HG02759 (cell line): ENCODE measurements at regions not wholly inside any gene's neighbourhood (a gene's known extent, or its start where the extent isn't known, plus 50 kb on each side); places are given as distances from the start of the nearest gene placed in this dataset.

Experiments used
- ATAC-seq: cut with Tn5 transposase; IDR thresholded peaks from one replicate; pipeline ENCODE4 v1.9.1; 2021; ENCODE audit warnings: mild to moderate bottlenecking, moderate library complexity; ENCODE audit not compliant: unreplicated experiment

- ATAC-seq, result no peak
Observed at GRCh38 chr9:108656566-108656965, 199.2 kb downstream of the ACTL7B start.

- ATAC-seq, result no peak
Observed at GRCh38 chr9:108655818-108656217, 200.0 kb downstream of the ACTL7B start.

GRCh38 chr9:108654566-108654965 is 201.2 kb downstream of the ACTL7B start:
- ATAC-seq, result no peak

GRCh38 chr9:108652851-108653250 is 202.9 kb downstream of the ACTL7B start:
- no peak for ATAC-seq

- no peak for ATAC-seq
Observed at GRCh38 chr9:108650826-108651225, 205.0 kb downstream of the ACTL7B start.

GRCh38 chr9:108645520-108645919 is 210.3 kb downstream of the ACTL7B start:
- ATAC-seq, result no peak

- no peak for ATAC-seq
Observed at GRCh38 chr9:108643731-108644510, 211.9 kb downstream of the ACTL7B start.

GRCh38 chr9:108642871-108643270 is 212.9 kb downstream of the ACTL7B start:
- ATAC-seq, result no peak

GRCh38 chr9:108640230-108640629 is 215.6 kb downstream of the ACTL7B start:
- no peak for ATAC-seq

GRCh38 chr9:108639696-108640095 is 216.1 kb downstream of the ACTL7B start:
- no peak for ATAC-seq

GRCh38 chr9:108639091-108639490 is 216.7 kb downstream of the ACTL7B start:
- no peak for ATAC-seq

GRCh38 chr9:108637340-108637739 is 218.4 kb downstream of the ACTL7B start:
- no peak for ATAC-seq

GRCh38 chr9:108636013-108636412 is 219.8 kb downstream of the ACTL7B start:
- no peak for ATAC-seq

GRCh38 chr9:108634672-108635462 is 220.9 kb downstream of the ACTL7B start:
- ATAC-seq, result no peak

GRCh38 chr9:108634204-108634603 is 221.6 kb downstream of the ACTL7B start:
- no peak for ATAC-seq

- no peak for ATAC-seq
Observed at GRCh38 chr9:108631496-108632285, 224.1 kb downstream of the ACTL7B start.

GRCh38 chr9:108628316-108628715 is 227.5 kb downstream of the ACTL7B start:
- no peak for ATAC-seq

- no peak for ATAC-seq
Observed at GRCh38 chr9:108626743-108627142, 229.0 kb downstream of the ACTL7B start.

GRCh38 chr9:108621991-108622855 is 233.6 kb downstream of the ACTL7B start:
- no peak for ATAC-seq

GRCh38 chr9:108620767-108621166 is 235.0 kb downstream of the ACTL7B start:
- ATAC-seq, result no peak
